ENCODE measurements at regions not wholly inside any gene's neighbourhood (a gene's known extent, or its start where the extent isn't known, plus 50 kb on each side); places are given as distances from the start of the nearest gene placed in this dataset.
"Not testable (repeated sequence)": the region's sequence is repeated elsewhere in the genome, so short reads cannot be mapped to it uniquely, and the experiment has no call there.

DNA sequence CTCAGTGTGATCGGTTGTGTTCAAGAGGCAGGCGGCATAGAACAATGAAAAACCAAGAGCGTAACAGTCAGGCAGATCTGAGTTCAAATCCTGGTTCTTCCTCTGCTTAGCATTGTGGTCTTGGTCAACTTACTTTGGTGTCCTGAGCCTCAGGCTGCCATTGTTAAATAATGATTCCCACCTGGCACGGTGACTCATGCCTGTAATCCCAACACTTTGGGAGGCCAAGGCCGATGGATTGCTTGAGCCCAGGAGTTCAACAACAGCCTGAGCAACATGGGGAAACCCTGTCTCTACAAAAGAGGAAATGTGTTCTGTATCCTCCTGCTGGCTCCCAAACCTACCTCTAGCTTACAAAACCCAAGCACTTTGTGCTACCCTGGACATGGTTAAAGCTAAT is 129.0 kb upstream of the STX18 start:
- no peak for DNase-seq (ENCODE audit: low read depth in 3 of 3, low spot score in 2 of 3)

GRCh38 chr4:4668355-4669210 is 126.7 kb upstream of the STX18 start:
- DNase-seq (ENCODE audit: low read depth in 3 of 3, low spot score in 2 of 3) = no peak

- DNase-seq (ENCODE audit: low read depth in 3 of 3, low spot score in 2 of 3) = no peak
Measured at GRCh38 chr4:4667622-4668081, 125.8 kb upstream of the STX18 start.

GRCh38 chr4:4666693-4667621 is 125.1 kb upstream of the STX18 start:
- DNase-seq (ENCODE audit: low read depth in 3 of 3, low spot score in 2 of 3) = no peak

DNA sequence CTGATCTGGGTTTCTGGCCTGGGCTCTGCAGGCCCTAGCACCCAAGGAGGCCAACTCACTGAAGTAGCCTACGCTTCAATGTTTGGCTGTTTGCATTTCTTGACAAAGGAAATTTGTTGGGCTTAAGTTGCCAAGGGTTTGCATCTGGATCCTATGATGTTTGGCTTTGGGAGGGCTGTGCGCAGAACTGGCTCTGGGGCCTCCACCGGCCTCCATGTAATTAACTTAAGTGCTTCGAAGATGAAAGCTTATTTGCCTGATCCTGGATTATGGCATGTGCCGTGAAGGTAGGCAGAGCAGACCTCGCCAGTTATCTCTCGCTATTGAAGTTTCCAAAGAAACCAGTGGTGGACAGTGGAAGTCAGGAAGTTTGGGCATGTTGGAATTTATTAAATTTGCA is 124.3 kb upstream of the STX18 start:
- no peak for DNase-seq (ENCODE audit: low read depth in 3 of 3, low spot score in 2 of 3)

DNA sequence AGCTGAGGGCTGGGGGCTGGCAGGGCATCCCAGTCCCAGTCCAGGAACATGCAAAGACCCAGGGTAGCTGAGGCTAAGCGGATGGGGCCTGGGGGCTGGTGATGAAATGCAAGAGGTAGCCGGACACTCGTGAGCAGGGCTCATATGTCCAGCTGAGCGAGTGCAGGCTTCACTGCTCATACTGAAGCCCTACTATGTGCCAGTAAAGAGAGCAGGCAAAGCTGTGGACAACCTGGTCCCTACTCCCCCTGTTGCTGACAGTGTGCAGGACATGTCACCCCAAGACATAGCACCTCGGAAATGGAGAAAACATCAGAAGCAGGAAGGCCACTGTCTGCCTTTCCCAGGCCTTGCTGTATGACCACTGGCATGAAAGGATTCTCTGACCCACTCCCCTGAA is 122.4 kb upstream of the STX18 start:
- no peak for DNase-seq (ENCODE audit: low read depth in 3 of 3, low spot score in 2 of 3)

DNA sequence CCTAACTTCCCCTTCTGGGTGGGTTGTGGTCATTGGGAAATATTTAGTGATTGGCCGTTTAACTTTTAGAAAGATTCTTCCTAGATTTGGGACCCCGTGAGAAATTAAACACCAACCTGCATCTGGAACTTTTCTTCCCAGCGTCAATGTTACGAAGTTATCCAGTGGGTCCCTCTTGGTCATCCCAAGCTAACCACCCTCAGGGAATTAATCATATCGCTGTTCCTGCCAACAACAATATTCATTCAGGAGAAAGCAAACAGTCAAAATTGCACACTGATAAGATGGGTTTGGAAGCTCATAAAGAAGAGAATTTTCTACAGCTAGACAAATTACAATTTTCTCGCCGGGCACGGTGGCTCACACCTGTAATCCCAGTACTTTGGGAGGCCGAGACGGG is 121.2 kb upstream of the STX18 start:
- no peak for DNase-seq (ENCODE audit: low read depth in 3 of 3, low spot score in 2 of 3)

DNA sequence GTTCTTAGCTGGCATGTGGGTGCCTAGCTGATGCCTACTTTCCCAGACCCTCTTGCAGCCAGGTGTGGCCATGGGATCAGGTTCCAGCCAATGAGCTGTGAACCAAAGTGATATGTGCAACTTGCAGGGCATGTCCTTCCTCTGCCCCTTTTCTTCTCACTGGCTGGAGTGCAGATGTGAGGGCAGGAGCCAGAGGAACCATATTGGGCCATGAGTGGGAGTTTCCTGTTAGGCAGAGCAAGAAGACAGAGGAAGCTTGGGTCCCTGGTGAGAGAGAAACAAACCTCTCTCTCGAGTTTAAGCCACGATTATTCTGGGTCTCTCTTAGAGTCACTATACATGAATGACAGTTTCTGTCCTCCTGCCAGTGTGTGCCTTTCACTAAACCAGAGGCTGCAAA is 120.4 kb upstream of the STX18 start:
- no peak for DNase-seq (ENCODE audit: low read depth in 3 of 3, low spot score in 2 of 3)

DNA sequence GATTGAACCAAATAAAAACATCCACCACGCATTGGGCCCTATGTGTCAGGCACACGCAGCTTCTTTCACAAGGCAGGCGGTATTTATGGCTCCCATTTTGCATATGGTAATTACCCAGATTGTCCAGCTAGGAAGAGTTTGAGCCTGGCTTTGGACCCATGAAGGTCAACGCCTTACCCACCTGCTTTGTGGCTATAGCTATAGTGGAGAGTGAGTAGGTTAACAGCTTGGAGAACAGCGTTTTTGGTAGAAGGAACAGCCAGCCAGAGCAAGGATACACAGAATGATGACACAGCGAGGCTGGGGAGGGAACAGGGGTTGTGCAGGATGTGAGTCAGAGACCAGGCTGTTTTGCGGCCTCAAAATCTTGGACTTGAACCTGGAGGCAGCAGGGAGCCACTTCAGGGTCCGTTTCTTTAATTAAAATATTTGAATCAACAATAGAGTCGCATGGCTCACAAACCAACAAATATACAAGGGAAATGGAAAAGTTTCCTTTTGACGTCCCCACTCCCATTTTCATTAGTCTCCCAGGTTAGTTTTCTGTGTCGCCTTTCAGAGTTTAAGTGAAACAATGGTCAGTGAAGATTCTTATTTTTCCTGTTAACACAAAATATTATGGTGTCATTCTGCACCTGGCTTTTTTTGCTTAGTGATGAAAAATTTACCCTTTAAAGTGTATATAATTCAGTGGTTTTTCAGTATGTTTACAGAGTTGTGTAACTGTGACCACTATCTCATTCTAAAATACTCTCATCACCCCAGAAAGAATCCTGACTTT is 118.2 kb upstream of the STX18 start:
- DNase-seq (ENCODE audit: low read depth in 3 of 3, low spot score in 2 of 3) = no peak

DNA sequence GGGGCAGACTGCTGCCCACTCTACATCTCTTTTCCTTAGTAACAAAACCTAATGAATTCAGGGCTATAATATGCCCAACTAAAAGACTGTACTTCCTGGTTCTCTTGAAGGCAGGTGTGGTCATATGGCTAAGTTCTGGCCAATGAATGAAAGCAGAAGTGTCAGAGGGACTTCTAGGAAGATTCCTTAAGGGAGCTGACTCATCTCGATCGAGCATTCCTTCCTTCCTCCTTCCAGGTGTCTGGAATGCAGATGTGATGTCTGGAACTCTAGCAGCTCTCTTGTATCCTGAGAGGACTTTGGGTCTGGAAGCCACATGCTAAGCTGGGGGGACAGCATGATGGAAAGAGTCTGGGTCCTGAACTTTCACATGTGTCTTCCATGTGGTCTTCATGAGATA is 116.2 kb upstream of the STX18 start:
- no peak for DNase-seq (ENCODE audit: low read depth in 3 of 3, low spot score in 2 of 3)

DNA sequence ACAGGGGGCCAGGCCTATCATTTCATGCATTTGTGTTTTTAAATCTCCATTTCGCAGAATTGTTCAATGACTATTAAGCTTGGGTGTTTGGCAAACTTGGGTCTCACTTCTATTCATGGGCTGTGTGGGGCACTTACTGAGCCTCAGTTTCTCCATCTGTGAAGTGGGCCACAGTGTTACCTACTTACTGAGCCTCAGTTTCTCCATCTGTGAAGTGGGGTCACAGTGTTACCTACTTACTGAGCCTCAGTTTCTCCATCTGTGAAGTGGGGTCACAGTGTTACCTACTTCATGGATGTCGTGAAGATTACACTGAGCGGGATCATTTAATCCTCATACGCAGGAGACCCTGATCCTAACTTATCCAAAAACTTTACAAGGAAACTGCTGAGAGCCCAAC is 115.1 kb upstream of the STX18 start:
- DNase-seq (ENCODE audit: low read depth in 3 of 3, low spot score in 2 of 3) = no peak

GRCh38 chr4:4655901-4656300 is 114.1 kb upstream of the STX18 start:
- no peak for DNase-seq (ENCODE audit: low read depth in 3 of 3, low spot score in 2 of 3)

DNA sequence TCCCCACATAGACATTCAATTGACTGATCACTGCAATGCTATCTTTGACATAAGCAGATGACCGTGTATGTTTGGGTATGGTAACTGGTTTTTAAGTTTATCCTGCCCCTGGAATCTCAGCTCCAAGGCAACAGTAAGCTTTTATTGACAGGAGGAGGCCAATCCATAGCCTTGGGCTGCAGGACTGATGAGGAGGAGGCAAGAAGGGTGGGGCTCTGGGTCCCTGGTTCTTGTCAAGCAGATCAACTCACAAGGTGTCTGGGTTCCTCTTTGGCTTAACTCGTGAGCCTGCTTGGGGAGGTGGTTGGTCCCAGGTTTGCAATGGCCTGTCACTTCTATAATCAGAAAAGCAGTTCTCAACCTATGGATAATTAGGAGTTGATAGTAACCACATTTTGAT is 113.2 kb upstream of the STX18 start:
- DNase-seq (ENCODE audit: low read depth in 3 of 3, low spot score in 2 of 3) = no peak

- DNase-seq (ENCODE audit: low read depth in 3 of 3, low spot score in 2 of 3) = no peak
Measured at GRCh38 chr4:4651811-4652755, 110.2 kb upstream of the STX18 start.

GRCh38 chr4:4647041-4647440 is 105.2 kb upstream of the STX18 start:
- no peak for DNase-seq (ENCODE audit: low read depth in 3 of 3, low spot score in 2 of 3)

GRCh38 chr4:4645743-4646142 is 103.9 kb upstream of the STX18 start:
- DNase-seq (ENCODE audit: low read depth in 3 of 3, low spot score in 2 of 3) = no peak

DNA sequence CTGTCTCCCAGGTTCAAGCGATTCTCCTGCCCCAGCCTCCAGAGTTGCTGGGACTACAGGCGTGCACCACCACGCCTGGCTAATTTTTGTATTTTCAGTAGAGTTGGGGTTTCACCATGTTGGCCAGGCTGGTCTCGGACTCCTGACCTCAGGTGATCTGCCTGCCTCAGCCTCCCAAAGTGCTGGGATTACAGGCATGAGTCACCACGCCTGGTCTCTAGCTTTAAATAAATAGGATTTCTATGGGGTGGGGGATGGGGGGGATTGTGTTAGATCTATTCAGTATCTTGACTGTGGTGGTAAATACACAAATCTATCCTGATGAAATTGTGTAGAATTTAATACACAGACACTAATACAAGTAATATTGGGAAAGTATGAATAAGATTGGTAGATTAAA is 102.4 kb upstream of the STX18 start:
- not testable (repeated sequence) for DNase-seq (ENCODE audit: low read depth in 3 of 3, low spot score in 2 of 3)

GRCh38 chr4:4643743-4644142 is 101.9 kb upstream of the STX18 start:
- not testable (repeated sequence) for DNase-seq (ENCODE audit: low read depth in 3 of 3, low spot score in 2 of 3)

GRCh38 chr4:4643306-4643705 is 101.5 kb upstream of the STX18 start:
- no peak for DNase-seq (ENCODE audit: low read depth in 3 of 3, low spot score in 2 of 3)

- no peak for DNase-seq (ENCODE audit: low read depth in 3 of 3, low spot score in 2 of 3)
Measured at GRCh38 chr4:4642496-4643000, 100.7 kb upstream of the STX18 start.
